SK-N-SH (cell line): ENCODE measurements at regions not wholly inside any gene's neighbourhood (a gene's known extent, or its start where the extent isn't known, plus 50 kb on each side); places are given as distances from the start of the nearest gene placed in this dataset.

Source experiments
- CTCF ChIA-PET: fragments of 300-600, 350-600 bp; formaldehyde crosslinking; extraction: SDS; loops from one replicate; lab custom pipeline; 2021; lab: Yijun Ruan, JAX
- POLR2A ChIA-PET: fragments of 350-600 bp; sonication (Branson Sonifier 250); formaldehyde crosslinking; extraction: SDS; loops from one replicate; lab custom pipeline; 2020; ENCODE audit warnings: antibody characterized with exemption, inconsistent platforms; lab: Yijun Ruan, JAX
- DNase-seq: peaks from one replicate; pipeline ENCODE4 v3.0.0; 2012
- H2AFZ ChIP-seq: fragments of 200-600 bp; sonication (generic); 2 replicates; pipeline ENCODE4 v1.8.1; 2016; ENCODE audit warnings: antibody characterized with exemption, mild to moderate bottlenecking, low read depth
- H3F3A ChIP-seq: fragments of 200-600 bp; sonication (generic); replicated peaks from 2 replicates; pipeline ENCODE3; 2016; ENCODE audit warnings: antibody characterized with exemption, mild to moderate bottlenecking; ENCODE audit not compliant: insufficient read depth
- H3K27ac ChIP-seq, 2 experiments: fragments of 200-500 bp in 1 of 2; fragments of 200-600 bp in 1 of 2; sonication (Bioruptor generic) in 1 of 2; sonication (generic), shearing (Covaris generic) in 1 of 2; 2 replicates each; pipeline versions ENCODE4 v1.5.1 to v1.6.1; 2014 to 2016; ENCODE audit warnings: low read depth in 2 of 2, inconsistent platforms in 1 of 2, low read length in 1 of 2, mild to moderate bottlenecking in 1 of 2, mixed read lengths in 1 of 2
- H3K27me3 ChIP-seq: fragments of 200-600 bp; sonication (generic), shearing (Covaris generic); 2 replicates; pipeline ENCODE4 v1.6.1; 2016; ENCODE audit warnings: mixed run types; ENCODE audit not compliant: insufficient read depth
- H3K36me3 ChIP-seq, 2 experiments: fragments of 200-500 bp in 1 of 2; fragments of 200-600 bp in 1 of 2; sonication (Bioruptor generic) in 1 of 2; sonication (generic) in 1 of 2; replicated peaks in 1 of 2; 2 replicates each; pipeline versions ENCODE3 to v1.5.1; 2014 to 2016; ENCODE audit warnings: low read length in 1 of 2, mild to moderate bottlenecking in 1 of 2; ENCODE audit not compliant: insufficient read depth in 2 of 2, control insufficient read depth in 1 of 2
- H3K4me1 ChIP-seq, 2 experiments: fragments of 200-500 bp in 1 of 2; fragments of 200-600 bp in 1 of 2; sonication (Bioruptor generic) in 1 of 2; sonication (generic), shearing (Covaris generic) in 1 of 2; 2 replicates each; pipeline versions ENCODE4 v1.5.1 to v1.6.1; 2014 to 2016; ENCODE audit warnings: low read depth in 1 of 2, low read length in 1 of 2, mixed run types in 1 of 2; ENCODE audit not compliant: insufficient read depth in 2 of 2, control insufficient read depth in 1 of 2
- H3K4me2 ChIP-seq: fragments of 200-600 bp; sonication (generic), shearing (Covaris generic); 2 replicates; pipeline ENCODE4 v1.6.1; 2017; ENCODE audit warnings: mixed run types
- H3K4me3 ChIP-seq, 2 experiments: fragments of 200-500 bp in 1 of 2; fragments of 200-600 bp in 1 of 2; sonication (Bioruptor generic) in 1 of 2; sonication (generic), shearing (Covaris generic) in 1 of 2; 2 replicates each; pipeline versions ENCODE4 v1.5.1 to v1.8.1; 2014 to 2016; ENCODE audit warnings: low read depth in 2 of 2, inconsistent platforms in 1 of 2, low read length in 1 of 2, mild to moderate bottlenecking in 1 of 2, mixed read lengths in 1 of 2, moderate library complexity in 1 of 2
- H3K79me2 ChIP-seq: fragments of 200-600 bp; sonication (generic); 2 replicates; pipeline ENCODE4 v1.8.1; 2017; ENCODE audit warnings: mild to moderate bottlenecking; ENCODE audit not compliant: insufficient read depth
- H3K9ac ChIP-seq: fragments of 200-600 bp; sonication (generic); 2 replicates; pipeline ENCODE4 v1.6.1; 2017; ENCODE audit warnings: mixed run types
- H3K9me2 ChIP-seq: fragments of 200-600 bp; sonication (generic); 2 replicates; pipeline ENCODE4 v1.6.1; 2017; ENCODE audit warnings: mixed run types
- H3K9me3 ChIP-seq: fragments of 200-600 bp; sonication (generic); 2 replicates; pipeline ENCODE4 v1.6.1; 2017; ENCODE audit warnings: mixed run types, mild to moderate bottlenecking, moderate library complexity
- H4K20me1 ChIP-seq: fragments of 200-600 bp; sonication (generic); 2 replicates; pipeline ENCODE4 v1.6.1; 2017; ENCODE audit warnings: mild to moderate bottlenecking, mixed run types; ENCODE audit not compliant: insufficient read depth
- CTCF ChIP-seq: fragments of 200-600 bp; sonication (generic); IDR thresholded peaks from 2 replicates; pipeline ENCODE4 v1.6.1; 2017; ENCODE audit warnings: antibody characterized with exemption, mild to moderate bottlenecking, moderate library complexity
- ELF1 ChIP-seq: IDR thresholded peaks from 2 replicates; pipeline ENCODE4 v1.4.0; 2012
- EP300 ChIP-seq, 2 experiments: IDR thresholded peaks; 2 replicates each; pipeline versions ENCODE4 v1.4.0 to v1.6.1; 2012; ENCODE audit warnings: borderline replicate concordance in 1 of 2, low read depth in 1 of 2, low read length in 1 of 2
- FOSL2 ChIP-seq: IDR thresholded peaks from 2 replicates; pipeline ENCODE4 v1.4.0; 2012; ENCODE audit warnings: low read depth, mild to moderate bottlenecking, moderate library complexity, borderline replicate concordance
- FOXM1 ChIP-seq: IDR thresholded peaks from 2 replicates; pipeline ENCODE4 v1.4.0; 2012; ENCODE audit warnings: low read depth, mild to moderate bottlenecking
- GABPA ChIP-seq: IDR thresholded peaks from 2 replicates; pipeline ENCODE4 v1.4.0; 2012; ENCODE audit warnings: low read depth, mild to moderate bottlenecking
- MXI1 ChIP-seq: IDR thresholded peaks from 2 replicates; pipeline ENCODE4 v1.6.1; 2012; ENCODE audit warnings: mild to moderate bottlenecking, low read depth, low read length, improper control_type of control experiment
- RAD21 ChIP-seq: IDR thresholded peaks from 2 replicates; pipeline ENCODE4 v1.6.1; 2012; ENCODE audit warnings: mild to moderate bottlenecking, low read length
- REST ChIP-seq: IDR thresholded peaks from 2 replicates; pipeline ENCODE4 v1.6.1; 2012; ENCODE audit warnings: mild to moderate bottlenecking, low read depth, low read length, moderate library complexity
- SIN3A ChIP-seq: IDR thresholded peaks from 2 replicates; pipeline ENCODE4 v1.6.1; 2012; ENCODE audit warnings: low read depth, mild to moderate bottlenecking, low read length, moderate library complexity, borderline replicate concordance
- TAF1 ChIP-seq: IDR thresholded peaks from 2 replicates; pipeline ENCODE4 v1.6.1; 2012; ENCODE audit warnings: low read depth, mild to moderate bottlenecking, low read length, moderate library complexity, borderline replicate concordance
- TCF12 ChIP-seq: IDR thresholded peaks from 2 replicates; pipeline ENCODE4 v1.4.0; 2012
- ZBTB33 ChIP-seq: IDR thresholded peaks from 2 replicates; pipeline ENCODE4 v1.4.0; 2012; ENCODE audit warnings: low read depth, borderline replicate concordance
- WGBS: methylation state at CpG from one replicate; pipeline ENCODE4 v1.1.6; 2017; ENCODE audit warnings: low lambda C conversion rate; 5-methylcytosine and 5-hydroxymethylcytosine counted together

GRCh38 chr3:109618766-109619378, 281.5 kb upstream of the DPPA4 start:
- H3K4me2 ChIP-seq = no peak overlapping the region
- H3K36me3 ChIP-seq = no peaks in the 10 kb centered on the region
- 81% methylated on average over 2 of the region's 2 CpGs for WGBS
- H3K79me2 ChIP-seq = no peaks in the 10 kb centered on the region
- TF ChIP-seq GABPA = no peak
- TF ChIP-seq MXI1 = no peak
- TF ChIP-seq CTCF = no peak
- no peak for TF ChIP-seq RAD21
- no peak for TF ChIP-seq FOSL2
- TF ChIP-seq FOXM1 = no peak
- TF ChIP-seq SIN3A = no peak
- TF ChIP-seq TCF12 = no peak
- no peak for TF ChIP-seq EP300 (IDR thresholded peaks at IDR 0.05; ENCODE audit: borderline replicate concordance in 1 of 2, low read depth in 1 of 2, low read length in 1 of 2)
- no peak for TF ChIP-seq REST
- no peak for TF ChIP-seq ZBTB33
- TF ChIP-seq ELF1 = no peak
- no peak for TF ChIP-seq TAF1
- ChIA-PET POLR2A (no interaction called here), CTCF (no interaction called here)
- no peaks in the 10 kb centered on the region for H3K9me2 ChIP-seq
- H3K9ac ChIP-seq = no peak overlapping the region
- no peak overlapping the region for H3K4me3 ChIP-seq
- no peak overlapping the region for H2AFZ ChIP-seq
- H3K9me3 ChIP-seq = no peaks in the 10 kb centered on the region
- H3K27me3 ChIP-seq = no peaks in the 10 kb centered on the region
- H3K27ac ChIP-seq = no peak overlapping the region
- no peak for DNase-seq
- no peaks in the 10 kb centered on the region for H4K20me1 ChIP-seq
- no peaks in the 10 kb centered on the region for H3K4me1 ChIP-seq
- H3F3A ChIP-seq = no peaks in the 10 kb centered on the region
